NCI-H187 treated with DMSO at 0.1 percent for 48 hours (cell line): ENCODE measurements at regions not wholly inside any gene's neighbourhood (a gene's known extent, or its start where the extent isn't known, plus 50 kb on each side); places are given as distances from the start of the nearest gene placed in this dataset.
"Not testable (repeated sequence)": the region's sequence is repeated elsewhere in the genome, so short reads cannot be mapped to it uniquely, and the experiment has no call there.

Experiments used
- DNase-seq: peaks from one replicate; lab custom pipeline; 2025; lab: John Stamatoyannopoulos, UW

DNA sequence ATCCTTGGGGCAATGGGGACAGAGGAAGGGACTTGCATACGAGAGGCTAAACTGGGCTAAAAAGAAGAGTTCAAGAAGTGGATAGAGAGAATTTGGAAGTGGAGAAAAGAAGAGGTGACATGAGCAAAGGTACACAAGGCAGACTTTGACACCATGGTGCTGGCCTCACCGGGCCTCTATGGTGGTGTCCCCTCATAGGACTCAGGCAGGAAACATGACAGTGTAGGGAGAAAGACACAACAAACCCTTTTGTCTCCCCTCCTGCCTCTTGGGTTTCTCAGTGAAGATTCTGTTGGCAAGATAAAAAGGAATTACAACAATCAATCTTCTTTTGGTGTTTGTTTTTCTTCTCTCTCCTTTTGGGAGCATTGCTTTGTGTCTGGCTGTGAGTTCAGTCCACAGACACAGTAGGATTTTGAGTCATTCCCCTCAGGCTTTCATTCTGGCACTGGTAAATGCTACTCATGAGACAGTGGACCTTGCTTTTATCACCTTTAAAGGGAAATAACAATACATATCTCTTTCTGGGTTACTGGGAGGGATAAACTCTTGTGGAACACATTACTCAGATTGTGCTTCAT lies 827.7 kb downstream of the TNS3 start:
- DNase-seq, result no peak

- no peak for DNase-seq
Measured at GRCh38 chr7:46753662-46754061, 828.2 kb downstream of the TNS3 start.

DNA sequence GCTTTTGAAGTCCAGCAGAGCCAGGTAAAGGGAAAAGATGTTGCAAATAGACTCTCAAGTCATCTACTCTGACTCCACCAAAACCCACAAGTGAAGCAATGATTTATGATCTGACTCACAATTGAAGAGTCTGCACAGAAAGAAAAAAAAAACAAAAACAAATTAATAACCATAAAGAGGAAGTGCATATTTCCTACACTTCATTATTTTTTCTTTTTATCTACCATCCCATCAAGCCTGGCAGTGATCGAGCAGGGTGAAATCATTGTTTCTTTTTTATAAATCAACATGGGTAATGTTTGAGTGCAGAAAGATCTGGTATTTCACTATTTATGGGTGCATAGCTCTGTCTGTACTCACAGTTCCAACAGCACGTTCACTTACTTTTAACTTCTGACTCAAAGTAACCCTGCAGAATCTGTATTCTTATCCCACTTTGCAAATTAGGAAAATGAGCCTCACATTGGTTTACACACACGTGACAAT lies 829.0 kb downstream of the TNS3 start:
- no peak for DNase-seq

DNA sequence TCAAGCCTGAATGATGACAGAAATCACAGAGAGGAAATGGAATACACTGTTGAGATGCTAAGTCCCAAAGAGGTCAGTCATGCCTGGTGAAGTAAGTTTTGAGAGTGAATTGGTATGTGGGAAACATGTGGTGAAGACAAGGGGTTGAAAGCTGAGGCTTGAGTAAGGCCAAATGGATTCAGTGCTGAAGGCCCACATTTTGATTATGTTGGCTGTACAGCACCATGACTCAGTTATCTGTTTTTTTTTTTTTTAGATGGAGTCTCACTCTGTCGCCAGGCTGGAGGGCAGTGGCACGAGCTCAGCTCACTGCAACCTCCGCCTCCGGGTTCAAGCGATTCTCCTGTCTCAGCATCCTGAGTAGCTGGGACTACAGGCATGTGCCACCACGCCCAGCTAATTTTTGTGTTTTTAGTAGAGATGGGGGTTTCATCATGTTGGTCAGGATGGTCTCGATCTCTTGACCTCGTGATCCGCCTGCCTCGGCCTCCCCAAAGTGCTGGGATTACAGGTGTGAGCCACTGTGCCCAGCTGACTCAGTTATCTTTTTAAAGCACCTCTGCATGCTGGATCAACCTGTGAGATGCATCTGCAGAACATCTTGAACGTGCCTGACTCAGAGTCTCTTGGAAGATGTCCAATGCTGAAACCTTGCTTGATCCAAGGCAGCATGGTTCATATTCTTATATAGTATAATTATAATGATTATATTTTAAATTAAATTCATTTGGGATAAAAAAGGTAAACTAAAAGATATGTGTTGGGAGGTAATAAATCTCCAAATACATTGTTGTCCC lies 829.8 kb downstream of the TNS3 start:
- DNase-seq, result not testable (repeated sequence)

- DNase-seq, result no peak
Measured at GRCh38 chr7:46751471-46751870, 830.4 kb upstream of the IGFBP3 start.

DNA sequence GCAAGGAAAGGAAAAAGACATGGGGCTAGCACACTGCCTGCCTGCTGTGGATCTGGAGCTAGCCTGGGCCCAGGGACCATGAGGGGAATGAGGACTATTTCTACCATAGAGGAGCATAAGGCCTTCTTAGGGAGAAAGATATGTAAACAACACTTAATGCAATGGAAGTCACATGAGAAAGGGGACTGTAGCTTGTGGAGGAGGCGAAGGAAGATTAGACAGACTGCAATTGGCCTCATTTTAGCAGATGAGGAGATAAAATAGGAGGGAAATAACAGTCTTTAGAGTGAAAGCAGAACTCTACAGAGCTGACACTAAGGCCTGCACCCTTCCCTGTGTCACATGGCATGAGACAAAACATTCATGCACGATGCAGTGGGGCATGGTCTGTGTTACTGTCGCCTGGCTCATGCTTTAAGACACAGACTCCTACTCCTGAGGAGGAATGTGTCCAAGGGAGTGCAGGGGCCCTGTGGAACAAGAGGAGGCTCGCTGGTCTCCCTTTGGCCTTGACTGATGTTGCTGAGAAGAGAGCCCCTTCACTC lies 829.3 kb upstream of the IGFBP3 start:
- no peak for DNase-seq

- no peak for DNase-seq
Measured at GRCh38 chr7:46747869-46748576, 827.0 kb upstream of the IGFBP3 start.

- DNase-seq, result no peak
Measured at GRCh38 chr7:46746695-46747687, 825.9 kb upstream of the IGFBP3 start.

DNA sequence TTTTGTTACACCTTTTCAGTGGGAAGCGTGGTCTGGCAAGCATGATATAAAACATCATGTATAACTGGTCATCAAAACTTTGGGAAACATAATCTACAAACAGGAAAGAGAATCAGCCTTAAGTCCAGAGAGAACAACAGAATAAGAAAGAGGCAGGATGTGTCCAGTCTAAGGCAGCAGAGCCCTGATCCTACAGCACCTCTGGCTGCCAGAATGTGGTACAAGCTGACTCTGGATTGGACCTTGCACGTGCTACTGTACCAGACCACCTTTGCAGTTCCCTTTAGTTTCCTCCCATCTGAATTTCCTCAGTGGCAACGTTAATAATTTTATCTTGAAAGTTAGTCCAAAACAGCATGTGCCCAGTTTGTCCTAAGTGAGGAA lies 824.6 kb upstream of the IGFBP3 start:
- no peak for DNase-seq

- DNase-seq, result no peak
Measured at GRCh38 chr7:46744957-46745706, 824.1 kb upstream of the IGFBP3 start.

DNA sequence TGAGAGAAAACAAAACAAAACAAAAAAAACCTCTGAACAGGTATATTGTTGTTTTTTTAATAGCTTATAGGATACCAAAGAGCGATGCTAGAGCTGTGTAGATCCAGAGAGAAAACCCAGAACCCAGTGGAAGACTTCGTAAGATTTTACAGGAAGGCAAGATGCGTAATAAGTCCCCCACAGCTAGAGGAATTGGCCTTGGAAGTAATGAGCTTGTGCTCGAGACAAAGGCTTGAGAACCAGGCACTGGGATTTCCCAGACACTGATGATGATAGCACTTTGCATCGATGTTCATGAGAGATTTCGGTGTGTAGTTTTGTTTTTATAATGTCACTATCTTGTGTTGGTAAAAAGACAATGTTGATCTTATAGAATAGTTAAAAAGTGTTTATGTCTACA lies 821.5 kb upstream of the IGFBP3 start:
- DNase-seq, result no peak

- no peak for DNase-seq
Measured at GRCh38 chr7:46741938-46742540, 821.0 kb upstream of the IGFBP3 start.

- DNase-seq, result no peak
Measured at GRCh38 chr7:46741181-46741580, 820.1 kb upstream of the IGFBP3 start.

GRCh38 chr7:46739518-46740234 lies 818.6 kb upstream of the IGFBP3 start:
- DNase-seq, result no peak

DNA sequence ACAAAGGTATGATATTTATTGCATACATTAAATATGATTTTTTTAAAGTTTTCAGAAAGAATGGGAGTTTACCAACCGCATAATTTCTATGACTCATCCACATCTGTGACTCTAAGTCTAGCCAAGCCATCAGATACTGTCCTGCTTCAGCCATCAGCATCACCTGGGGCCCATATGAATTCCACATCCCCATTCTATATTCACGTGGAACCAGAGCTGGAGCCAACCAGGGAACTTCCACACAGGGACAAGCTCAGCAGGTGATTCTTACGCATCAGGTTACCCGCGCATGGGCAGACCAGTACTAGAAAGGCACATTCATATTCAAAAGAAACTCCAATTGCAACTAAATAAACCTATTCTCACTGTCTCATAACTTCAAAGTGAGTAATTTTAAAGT lies 817.7 kb upstream of the IGFBP3 start:
- no peak for DNase-seq

DNA sequence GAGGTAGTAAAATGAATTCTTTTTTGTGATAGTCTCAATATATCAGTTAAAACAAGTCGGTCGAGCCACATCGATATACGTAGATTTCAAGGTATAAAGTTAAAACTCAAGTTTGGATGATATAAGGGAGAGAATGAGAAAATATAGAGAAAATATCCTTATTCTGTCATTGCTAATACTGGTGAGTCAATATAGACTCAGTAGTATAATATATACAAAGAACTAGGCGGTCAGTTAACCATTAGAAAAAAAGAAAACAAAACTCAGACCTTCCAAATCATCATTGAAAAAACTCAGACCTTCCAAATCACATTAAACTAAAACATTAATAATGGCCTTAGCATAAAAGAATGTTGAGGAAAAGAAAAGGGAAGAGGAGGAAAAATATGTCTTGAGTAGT lies 817.1 kb upstream of the IGFBP3 start:
- no peak for DNase-seq

GRCh38 chr7:46725838-46726237 lies 804.8 kb upstream of the IGFBP3 start:
- no peak for DNase-seq

DNA sequence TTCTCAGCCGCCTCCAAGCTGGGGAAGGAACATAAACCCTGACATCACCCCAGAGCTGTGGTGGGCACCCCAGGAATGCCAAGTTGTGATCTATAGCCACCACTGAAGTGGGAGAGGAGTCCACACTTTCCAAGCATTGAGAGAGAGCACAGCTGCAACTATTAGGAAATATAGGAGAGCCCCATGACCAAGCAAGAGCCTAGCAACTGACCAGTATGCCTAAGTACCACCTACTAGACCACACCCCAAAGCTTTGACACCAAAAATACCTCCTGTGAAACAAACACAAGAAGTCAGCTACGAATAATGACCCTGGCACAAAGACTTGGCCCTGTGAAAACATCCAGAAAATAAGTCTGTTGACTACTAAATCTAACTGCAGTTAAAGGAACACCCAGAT lies 804.1 kb upstream of the IGFBP3 start:
- DNase-seq, result no peak

DNA sequence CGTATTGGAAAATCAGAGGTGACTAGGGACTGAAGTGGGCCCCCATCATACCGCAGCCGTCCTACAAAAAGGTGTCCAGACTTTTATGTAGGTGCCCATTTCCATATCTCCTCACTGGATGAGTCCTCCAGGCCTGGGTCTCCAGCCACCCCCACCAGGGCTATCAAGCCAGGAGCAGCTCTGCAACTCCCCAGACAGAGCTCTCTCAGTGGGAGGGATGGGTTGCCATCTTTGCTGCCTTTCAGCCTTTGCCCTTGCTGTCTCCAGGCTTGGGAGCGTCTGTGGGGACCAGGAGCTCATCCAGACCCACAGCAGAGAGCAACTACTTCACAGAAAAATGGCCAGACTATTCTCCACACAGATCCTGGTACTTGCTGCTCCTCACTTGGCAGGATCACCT lies 802.7 kb upstream of the IGFBP3 start:
- DNase-seq, result no peak

GRCh38 chr7:46723003-46723402 lies 801.9 kb upstream of the IGFBP3 start:
- DNase-seq, result no peak
